GM19438 (cell line): ENCODE measurements at regions not wholly inside any gene's neighbourhood (a gene's known extent, or its start where the extent isn't known, plus 50 kb on each side); places are given as distances from the start of the nearest gene placed in this dataset.
"Not testable (repeated sequence)": the region's sequence is repeated elsewhere in the genome, so short reads cannot be mapped to it uniquely, and the experiment has no call there.

Experiments used
- ATAC-seq: cut with Tn5 transposase; IDR thresholded peaks from one replicate; pipeline ENCODE4 v1.9.1; 2021; ENCODE audit warnings: low read depth; ENCODE audit not compliant: unreplicated experiment

GRCh38 chr2:111596808-111597705 lies 286.9 kb downstream of the ANAPC1 start:
- ATAC-seq = not testable (repeated sequence)

DNA sequence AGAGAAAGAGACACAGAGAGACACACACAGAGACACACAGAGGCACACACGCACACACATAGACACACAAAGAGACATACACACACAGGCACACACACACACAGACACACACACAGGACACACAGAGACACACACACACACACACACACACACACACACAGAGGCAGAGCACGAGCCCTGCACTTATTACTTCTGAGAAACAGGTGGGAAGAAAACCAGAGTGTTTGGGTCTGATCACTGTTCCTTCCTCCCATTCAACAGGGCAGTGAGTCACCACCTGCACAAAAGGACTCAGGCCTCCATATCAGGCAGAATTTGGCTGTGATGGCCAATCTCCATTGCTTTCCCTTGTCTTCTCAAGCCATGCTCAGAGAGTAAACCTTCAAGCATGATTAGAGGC lies 285.0 kb downstream of the ANAPC1 start:
- ATAC-seq = not testable (repeated sequence)

DNA sequence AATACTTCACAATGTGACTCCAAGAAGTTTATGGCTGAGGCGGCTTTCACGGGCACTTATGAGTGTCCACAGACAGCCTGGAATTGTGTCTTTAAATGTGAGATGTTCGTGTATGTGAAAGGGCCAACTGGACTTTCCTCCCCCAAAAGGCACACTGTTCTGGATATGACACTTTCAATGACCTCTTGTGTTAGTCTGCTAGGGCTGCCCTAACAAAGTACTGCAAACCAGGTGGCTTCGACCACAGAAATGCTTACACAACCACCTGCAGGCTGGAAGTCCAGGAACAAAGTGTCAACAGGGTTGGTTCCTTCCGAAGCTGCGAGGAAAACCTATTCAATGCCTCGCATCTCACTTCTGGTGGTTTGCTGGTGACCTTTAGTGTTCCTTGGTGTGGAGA lies 281.7 kb downstream of the ANAPC1 start:
- not testable (repeated sequence) for ATAC-seq

DNA sequence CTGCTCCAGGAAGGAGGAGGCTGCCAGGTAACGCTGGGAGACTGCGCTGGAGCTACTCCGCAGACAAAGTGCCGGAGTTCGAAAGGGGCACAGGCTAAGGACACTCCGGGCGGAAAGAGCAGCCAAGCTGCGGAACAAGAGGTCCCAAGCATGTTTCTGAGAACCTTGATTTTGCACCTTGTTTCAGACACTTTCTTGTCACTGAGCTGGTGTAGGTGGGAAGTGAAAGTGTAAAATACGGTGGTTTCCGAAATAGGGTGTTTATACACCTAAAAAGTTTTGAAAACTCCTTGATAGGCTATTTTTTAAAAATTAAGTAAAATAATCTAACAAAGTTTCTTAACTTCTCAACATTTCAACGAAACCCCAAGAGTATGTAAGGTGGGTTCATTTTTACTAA lies 278.2 kb downstream of the ANAPC1 start:
- not testable (repeated sequence) for ATAC-seq

GRCh38 chr2:111606632-111607031 lies 277.4 kb downstream of the ANAPC1 start:
- not testable (repeated sequence) for ATAC-seq

- ATAC-seq = not testable (repeated sequence)
Measured at GRCh38 chr2:111609146-111609844, 274.7 kb downstream of the ANAPC1 start.

DNA sequence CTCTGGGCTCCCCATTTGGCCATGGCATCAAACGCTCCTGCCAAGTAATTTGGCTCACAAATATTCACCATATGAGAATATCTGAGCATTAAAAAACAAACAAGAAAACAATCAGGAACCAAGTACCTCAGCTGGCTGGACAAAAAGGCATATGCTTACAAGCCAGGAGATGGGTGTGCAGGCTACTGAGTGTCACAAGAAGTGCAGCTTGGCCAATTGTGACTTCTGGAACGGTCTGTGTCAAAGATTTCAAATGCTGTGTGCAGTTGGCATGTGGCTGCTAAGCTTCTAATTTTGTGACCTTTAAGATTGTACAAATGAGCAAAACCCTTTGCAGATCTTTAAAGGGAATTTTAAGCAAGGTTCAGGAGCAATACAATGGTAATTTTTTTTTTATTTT lies 274.0 kb downstream of the ANAPC1 start:
- not testable (repeated sequence) for ATAC-seq

- ATAC-seq = no peak
Measured at GRCh38 chr2:111616651-111617218, 267.3 kb downstream of the ANAPC1 start.

DNA sequence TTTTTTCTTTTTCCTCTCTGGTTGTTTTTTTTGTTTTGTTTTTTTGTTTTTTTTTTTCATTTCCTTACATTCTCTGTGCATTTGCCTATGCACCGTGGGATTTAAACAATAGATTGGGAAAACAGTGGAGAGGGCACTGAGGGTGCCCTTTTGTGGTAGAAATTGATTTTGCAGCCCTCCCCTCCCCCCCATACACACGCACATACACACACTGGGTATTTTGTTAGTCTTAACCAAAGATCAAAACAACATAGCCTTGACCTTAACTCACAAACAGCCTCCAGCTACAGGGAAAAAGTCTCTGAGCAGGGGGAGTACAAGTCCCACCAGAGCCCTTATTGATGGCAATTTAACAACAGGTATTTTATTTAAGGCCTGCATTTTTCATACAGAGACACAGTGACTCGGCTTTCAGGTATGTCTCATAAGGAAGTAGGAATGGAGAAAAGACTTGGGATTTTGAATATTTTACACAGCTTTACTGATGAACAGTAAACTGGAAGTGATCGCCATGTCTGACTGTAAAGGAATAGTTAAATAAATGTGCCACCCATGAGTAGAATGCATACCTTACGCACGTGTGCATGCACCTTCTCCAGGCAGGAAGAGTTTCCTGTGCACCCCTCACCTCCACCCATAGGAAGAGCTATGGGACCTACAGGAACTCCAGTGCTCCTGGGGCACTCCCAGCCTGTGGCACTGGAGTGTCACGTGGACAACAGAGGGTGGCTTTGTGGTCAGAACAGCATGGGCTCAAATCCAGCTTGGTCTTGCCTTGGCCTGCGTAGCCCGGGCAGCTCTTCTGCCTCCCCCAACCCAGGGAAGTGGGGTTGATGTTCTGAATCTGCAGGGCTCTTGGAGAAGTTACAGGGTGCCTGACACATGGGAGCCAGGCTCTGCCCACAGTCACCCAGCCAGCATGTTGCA lies 266.4 kb downstream of the ANAPC1 start:
- ATAC-seq = no peak

DNA sequence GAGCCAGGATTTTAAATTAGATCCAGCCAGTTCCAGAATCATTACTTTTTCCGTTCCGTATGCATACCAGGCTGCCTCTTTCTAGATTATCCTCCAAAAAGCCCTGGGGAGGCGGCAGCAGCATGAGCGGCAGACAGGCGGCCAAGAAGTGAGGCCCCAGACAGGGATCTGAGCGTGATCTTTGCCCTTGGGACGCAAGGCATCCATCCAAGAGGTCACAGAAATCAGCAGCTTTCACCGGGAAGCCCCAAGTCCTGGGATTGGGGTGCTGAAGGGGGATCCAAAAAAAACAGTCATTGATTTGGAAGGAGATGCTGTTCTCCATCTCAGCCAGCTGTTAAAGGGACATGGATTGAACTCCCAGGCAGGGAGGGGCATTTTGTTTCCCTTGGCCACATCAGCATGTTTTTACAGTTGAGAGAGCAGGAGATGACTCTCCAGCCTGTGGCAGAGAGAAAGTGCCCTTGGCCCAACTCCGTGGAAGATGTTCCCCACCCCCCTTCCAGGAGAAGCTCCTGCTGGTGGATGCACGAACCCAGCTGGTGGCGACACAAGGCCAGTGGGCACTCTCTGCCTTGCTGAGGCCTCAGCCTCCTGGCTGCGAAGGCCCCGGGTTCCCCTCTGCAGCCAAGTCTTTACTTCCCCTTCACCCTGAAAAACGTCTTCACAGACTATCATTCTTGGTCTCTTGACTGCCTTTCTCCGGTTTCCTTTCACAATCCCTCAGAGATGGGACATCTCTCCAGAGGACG lies 265.6 kb downstream of the ANAPC1 start:
- ATAC-seq = no peak

DNA sequence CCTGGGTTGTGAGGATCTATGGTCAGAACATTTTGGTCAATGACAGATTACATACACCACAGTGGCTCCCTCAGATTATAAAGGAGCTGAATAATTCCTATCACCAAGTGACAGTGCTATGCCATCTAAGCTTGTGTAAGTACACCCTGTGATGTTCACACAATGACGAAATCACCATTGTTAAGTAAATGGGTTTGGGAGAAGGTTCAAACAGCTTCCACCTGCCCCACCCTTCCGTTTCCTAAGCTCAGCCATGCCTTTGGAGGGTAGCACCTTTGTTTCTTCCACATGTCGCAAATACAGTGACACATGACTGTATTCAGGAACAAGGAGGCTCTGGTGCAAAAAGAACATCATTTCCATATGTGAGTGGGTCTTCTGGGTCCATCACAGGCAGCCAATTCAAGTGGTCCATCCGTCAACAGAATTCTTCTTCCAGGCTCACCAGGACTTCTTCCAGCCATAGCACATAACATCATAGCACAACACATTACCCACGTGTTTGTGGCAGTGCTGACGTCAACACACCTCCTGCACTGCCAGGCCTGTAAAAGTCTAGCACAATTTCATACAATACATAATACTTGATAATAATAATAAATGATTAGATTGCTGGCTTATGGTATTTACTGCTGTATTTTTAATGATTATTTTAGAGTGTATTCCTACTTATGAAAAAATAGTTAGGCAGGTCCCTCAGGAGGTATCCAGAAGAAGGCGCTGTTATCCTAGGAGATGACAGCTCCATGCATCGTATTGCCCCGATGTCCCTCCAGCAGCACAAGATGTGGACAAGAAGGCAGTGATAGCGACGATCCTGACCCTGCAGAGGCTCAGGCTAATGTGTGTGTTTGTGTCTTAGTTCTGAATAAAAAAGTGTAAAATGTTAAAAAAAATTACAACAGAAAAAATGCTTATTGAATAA lies 264.8 kb downstream of the ANAPC1 start:
- no peak for ATAC-seq

- no peak for ATAC-seq
Measured at GRCh38 chr2:111620281-111620680, 263.7 kb downstream of the ANAPC1 start.

DNA sequence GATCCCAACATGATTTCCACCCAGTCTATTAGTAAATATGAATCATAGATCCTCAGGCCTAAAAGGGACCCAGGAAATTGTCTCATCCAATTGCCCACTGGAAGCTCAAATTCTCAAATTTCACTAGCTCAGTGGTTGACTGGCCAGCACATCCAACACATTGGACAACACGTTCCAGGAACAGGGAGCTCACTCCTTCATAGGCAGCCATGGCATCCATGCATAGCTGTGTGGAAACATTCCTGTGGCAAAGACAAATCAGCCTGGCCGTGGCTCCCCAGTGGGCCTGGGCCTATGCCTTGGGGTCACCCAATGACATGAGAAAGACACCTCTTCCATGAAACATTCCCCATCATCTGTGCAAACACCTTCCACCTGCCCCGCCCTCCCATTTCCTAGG lies 261.1 kb downstream of the ANAPC1 start:
- no peak for ATAC-seq

DNA sequence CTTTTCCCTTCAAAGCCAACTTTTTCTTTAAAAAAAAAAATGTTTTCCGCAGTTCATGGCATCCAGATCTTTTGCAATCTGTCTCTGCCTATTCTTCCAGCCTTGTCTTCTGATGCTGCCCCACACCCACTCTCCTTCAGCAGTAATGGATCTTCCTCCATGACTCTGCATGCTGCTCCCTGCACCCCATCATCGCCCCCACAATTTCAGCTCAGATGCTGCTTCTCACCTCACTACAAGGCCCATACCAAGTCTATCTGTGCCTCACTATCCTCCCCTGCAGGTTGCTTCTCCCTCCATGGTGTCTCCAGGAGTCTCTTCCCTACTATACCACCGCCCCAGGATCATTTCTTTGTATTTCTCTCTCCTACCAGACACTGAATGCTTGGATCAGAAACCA lies 260.6 kb downstream of the ANAPC1 start:
- no peak for ATAC-seq

DNA sequence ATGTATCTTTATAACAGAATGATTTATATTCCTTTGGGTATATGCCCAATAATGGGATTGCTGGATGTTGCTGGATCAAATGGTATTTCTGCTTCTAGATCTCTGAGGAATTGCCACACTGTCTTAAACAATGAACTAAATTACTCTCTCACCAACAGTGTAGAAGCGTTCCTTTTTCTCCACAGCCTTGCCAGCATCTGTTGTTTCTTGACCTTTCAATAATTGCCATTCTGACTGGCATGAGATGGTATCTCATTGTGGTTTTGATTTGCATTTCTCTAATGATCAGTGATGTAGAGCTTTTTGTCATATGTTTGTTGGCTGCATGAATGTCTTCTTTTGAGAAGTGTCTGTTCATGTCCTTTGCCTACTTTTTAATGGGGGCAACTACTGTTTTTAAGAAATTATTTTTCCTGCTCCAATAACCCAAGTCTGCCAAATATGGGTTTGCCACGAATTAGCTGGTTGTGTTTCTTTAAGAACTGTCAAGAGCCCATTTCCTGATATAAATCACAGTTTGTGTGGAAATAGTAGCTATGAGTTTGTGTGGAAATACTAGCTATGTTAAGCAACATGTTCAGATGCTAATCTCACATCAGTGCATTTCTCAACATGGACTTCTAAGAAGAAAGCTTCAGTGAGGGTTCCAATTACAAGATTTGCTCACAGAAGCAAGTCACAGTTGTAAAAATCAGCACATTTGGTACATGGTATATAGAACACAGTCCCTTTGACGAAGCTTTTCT lies 259.4 kb downstream of the ANAPC1 start:
- no peak for ATAC-seq

- not testable (repeated sequence) for ATAC-seq
Measured at GRCh38 chr2:111625157-111625537, 258.8 kb downstream of the ANAPC1 start.

DNA sequence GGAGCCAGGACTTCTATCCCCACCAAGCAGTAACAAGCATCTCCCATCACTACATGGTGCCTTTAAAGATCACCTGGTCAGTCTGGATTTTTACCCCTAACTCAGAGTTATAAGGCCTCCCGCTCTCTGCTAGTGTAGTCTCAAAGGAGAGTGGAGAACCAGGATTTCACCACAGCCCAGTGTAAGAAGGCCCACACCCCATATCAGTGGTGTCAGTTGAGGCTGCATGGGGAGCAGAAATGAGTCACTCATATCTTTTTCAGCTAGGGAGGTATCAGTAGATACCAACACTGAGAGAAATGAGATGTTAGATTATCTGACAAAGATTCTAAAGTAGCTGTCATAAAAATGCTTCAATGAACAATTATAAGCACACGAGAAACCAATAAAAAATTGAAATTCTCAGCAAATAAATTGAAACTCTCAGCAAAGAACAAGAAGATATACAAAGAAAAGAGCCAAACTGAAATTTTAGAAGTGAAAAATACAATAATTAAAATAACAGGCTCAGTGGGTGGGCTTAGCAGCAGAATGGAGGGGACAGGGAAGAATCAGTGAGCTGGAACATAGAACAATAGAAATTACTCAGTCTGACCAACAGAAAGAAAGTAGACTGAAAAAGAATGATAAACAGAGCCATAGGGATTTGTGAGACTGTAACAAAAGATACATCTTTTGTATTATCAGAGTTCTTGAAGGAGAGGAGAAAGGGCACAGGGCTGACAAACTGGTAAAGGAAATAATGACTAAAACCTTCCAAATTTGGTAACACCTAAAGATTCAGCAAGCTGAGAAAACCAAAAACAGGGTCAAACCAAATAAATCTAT lies 257.7 kb downstream of the ANAPC1 start:
- ATAC-seq = no peak
